ENCODE measurements at regions not wholly inside any gene's neighbourhood (a gene's known extent, or its start where the extent isn't known, plus 50 kb on each side); places are given as distances from the start of the nearest gene placed in this dataset.

DNA sequence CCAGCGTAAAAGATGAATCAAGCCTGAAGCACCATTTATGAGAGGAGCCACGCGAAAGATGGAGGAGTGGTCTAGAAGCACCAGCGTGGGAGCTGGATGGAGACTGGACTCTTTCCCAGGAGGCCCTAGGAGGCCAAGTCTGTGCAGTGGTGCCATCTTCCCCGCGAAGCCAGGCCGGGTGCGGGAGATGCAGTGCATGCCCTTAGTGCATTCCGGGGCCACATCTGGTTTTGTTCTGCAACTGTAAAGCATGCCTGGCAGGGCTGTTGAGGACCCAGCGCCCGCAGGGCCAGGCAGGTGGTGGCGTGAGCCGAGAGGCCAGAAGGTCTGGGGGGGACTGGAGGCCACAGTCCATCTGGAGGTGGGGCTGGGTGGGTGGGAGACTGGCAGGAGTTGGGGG lies 78.6 kb upstream of the ADRA2C start:
- TF ChIP-seq POLR2A (IDR thresholded peaks at IDR 0.05) (no peak), CTCF (IDR thresholded peaks at IDR 0.05) (no peak)
